T-cell (primary cell): ENCODE measurements at regions not wholly inside any gene's neighbourhood (a gene's known extent, or its start where the extent isn't known, plus 50 kb on each side); places are given as distances from the start of the nearest gene placed in this dataset.
A peak's percentile ranks its signal among the peaks of the same experiment; 100 is the strongest.
"Not testable (repeated sequence)": the region's sequence is repeated elsewhere in the genome, so short reads cannot be mapped to it uniquely, and the experiment has no call there.

ENCODE experiments used
- ATAC-seq, 4 experiments: fragments of 200-7000 bp in 3 of 4; fragments of 150-1000 bp in 1 of 4; cut with Tn5 transposase; replicated peaks in 1 of 4; 1 replicate in 3 of 4; 2 replicates in 1 of 4; pipeline ENCODE4 v1.10.0; 2021; ENCODE audit warnings: moderate library complexity in 3 of 4, mild to moderate bottlenecking in 2 of 4, moderate number of reproducible peaks in 1 of 4
- CTCF ChIA-PET, 2 donors: fragments of 300-600 bp; sonication (Branson Sonifier 250); formaldehyde crosslinking; loops; one replicate each; lab custom pipeline; 2022; ENCODE audit warnings: antibody characterized with exemption in 2 of 2; lab: Charles Lee
- POLR2A ChIA-PET, 2 donors: fragments of 300-600 bp; sonication (Branson Sonifier 250); formaldehyde crosslinking; loops; one replicate each; lab custom pipeline; 2022; ENCODE audit warnings: antibody characterized with exemption in 2 of 2; lab: Charles Lee
- DNase-seq, 35 experiments: peaks; one replicate each; pipeline versions ENCODE4 v3.0.0 to v3.0.0-alpha.2; 2013 to 2023
- H3K27ac ChIP-seq: one replicate; pipeline ENCODE4 v1.5.1; 2013; ENCODE audit warnings: low read length
- H3K27me3 ChIP-seq, 2 experiments: replicated peaks in 1 of 2; 1 replicate in 1 of 2; 2 replicates in 1 of 2; pipeline versions ENCODE4 v1.6.1 to v1.7.0; 2013; ENCODE audit warnings: low read length in 1 of 2, mixed read lengths in 1 of 2; ENCODE audit not compliant: control insufficient read depth in 2 of 2, insufficient read depth in 2 of 2; ENCODE audit errors: extremely low read depth in 1 of 2
- H3K36me3 ChIP-seq, 2 donors: 1 replicate in 1 of 2; 2 replicates in 1 of 2; pipeline versions ENCODE4 v1.6.1 to v1.7.0; 2013; ENCODE audit warnings: low read length in 1 of 2; ENCODE audit not compliant: control insufficient read depth in 2 of 2, insufficient read depth in 1 of 2; ENCODE audit errors: extremely low read depth in 1 of 2
- H3K4me1 ChIP-seq, 2 experiments: 1 replicate in 1 of 2; 2 replicates in 1 of 2; pipeline versions ENCODE4 v1.6.1 to v1.7.0; 2013; ENCODE audit warnings: low read length in 2 of 2, mixed read lengths in 1 of 2; ENCODE audit not compliant: insufficient read depth in 2 of 2, control insufficient read depth in 1 of 2; ENCODE audit errors: extremely low read depth in 1 of 2
- H3K4me3 ChIP-seq, 2 donors: 1 replicate in 1 of 2; 2 replicates in 1 of 2; pipeline versions ENCODE4 v1.5.1 to v1.7.0; 2013; ENCODE audit warnings: mild to moderate bottlenecking in 2 of 2, low read length in 1 of 2, moderate library complexity in 1 of 2; ENCODE audit not compliant: control insufficient read depth in 1 of 2; ENCODE audit errors: extremely low read depth in 1 of 2
- H3K9me3 ChIP-seq: 2 replicates; pipeline ENCODE4 v1.7.0; 2013
- H3K27ac Mint-ChIP-seq, 2 donors: one replicate each; pipeline ENCODE4 v1.8.0; 2020 to 2021; ENCODE audit warnings: mild to moderate bottlenecking in 2 of 2, mixed read lengths in 2 of 2
- H3K27me3 Mint-ChIP-seq, 2 donors: one replicate each; pipeline ENCODE4 v1.8.0; 2021 to 2022; ENCODE audit warnings: mixed read lengths in 2 of 2
- H3K36me3 Mint-ChIP-seq: one replicate; pipeline ENCODE4 v1.8.0; 2021; ENCODE audit warnings: mixed read lengths
- H3K4me1 Mint-ChIP-seq, 3 donors: one replicate each; pipeline ENCODE4 v1.8.0; 2020 to 2022; ENCODE audit warnings: mixed read lengths in 3 of 3, mild to moderate bottlenecking in 1 of 3
- H3K4me3 Mint-ChIP-seq, 3 donors: one replicate each; pipeline ENCODE4 v1.8.0; 2020 to 2022; ENCODE audit warnings: mild to moderate bottlenecking in 3 of 3, mixed read lengths in 3 of 3, moderate library complexity in 3 of 3
- H3K9me3 Mint-ChIP-seq, 3 donors: one replicate each; pipeline ENCODE4 v1.8.0; 2020 to 2022; ENCODE audit warnings: mixed read lengths in 3 of 3
- WGBS: methylation state at CpG from one replicate; pipeline ENCODE4 v1.1.5; 2013; ENCODE audit warnings: missing lambda C conversion rate; ENCODE audit not compliant: insufficient coverage; 5-methylcytosine and 5-hydroxymethylcytosine counted together

- H3K36me3 ChIP-seq, H3K36me3 Mint-ChIP-seq, H3K4me1 ChIP-seq, CTCF ChIA-PET, H3K27ac Mint-ChIP-seq, POLR2A ChIA-PET, H3K4me3 ChIP-seq, H3K4me1 Mint-ChIP-seq, DNase-seq, ATAC-seq, H3K27ac ChIP-seq, H3K9me3 Mint-ChIP-seq, H3K4me3 Mint-ChIP-seq, H3K9me3 ChIP-seq: not testable (repeated sequence)
- peaks cover 0 to 21% of the 10 kb centered on the region in 2 experiments for H3K27me3 ChIP-seq
- peaks cover 6 to 17% of the 10 kb centered on the region in 2 donors for H3K27me3 Mint-ChIP-seq
- WGBS: 87% methylated on average over 4 of the region's 8 CpGs
Observed at GRCh38 chr22:25433381-25433970, 131.0 kb upstream of the GRK3 start.

DNA sequence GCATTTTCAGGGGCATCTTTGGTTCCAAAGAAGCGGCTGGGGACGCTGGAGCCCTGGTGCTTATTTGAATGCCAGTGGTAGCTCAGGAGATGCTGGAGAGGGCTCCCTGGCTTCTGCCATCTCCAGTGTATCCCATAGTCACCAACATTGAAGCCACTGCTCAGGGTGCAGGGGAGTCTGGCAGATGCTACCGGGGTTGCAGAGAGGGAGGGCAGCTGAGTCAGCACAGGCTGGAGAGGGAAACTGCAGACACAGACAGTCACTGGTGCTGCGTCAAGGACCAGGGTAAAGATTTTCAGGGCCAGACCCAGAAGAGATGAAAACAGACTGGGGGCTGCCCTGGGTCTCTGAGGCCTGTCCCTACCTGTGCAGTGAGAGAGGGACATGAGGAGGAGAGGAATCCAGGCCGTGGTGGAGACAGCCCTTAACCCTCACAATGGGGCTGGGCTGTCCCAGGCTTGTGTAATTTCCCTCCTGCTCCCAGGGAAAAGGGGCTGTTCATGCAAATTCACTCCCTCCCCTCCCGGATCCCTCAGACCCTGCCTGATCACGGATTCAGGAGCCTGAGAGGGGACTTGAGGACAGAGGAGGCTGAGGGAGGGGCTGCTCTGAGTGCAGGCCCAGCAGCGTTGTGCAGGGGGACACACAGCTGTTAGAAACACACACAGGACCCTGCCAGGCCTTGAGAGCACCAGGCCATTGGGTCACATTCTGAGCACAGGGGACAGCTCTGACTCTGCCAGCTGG, 126.9 kb upstream of the GRK3 start:
- Histone ChIP-seq H3K27ac (no peak overlapping the region), H3K36me3 (no peaks in the 10 kb centered on the region), H3K4me1 (no peaks in the 10 kb centered on the region), H3K27me3 (peaks cover 0 to 7% of the 10 kb centered on the region in 2 experiments), H3K9me3 (no peaks in the 10 kb centered on the region), H3K4me3 (no peak overlapping the region)
- 87% methylated on average over 4 of the region's 8 CpGs for WGBS
- H3K27ac Mint-ChIP-seq: no peak overlapping the region
- H3K4me1 Mint-ChIP-seq: no peaks in the 10 kb centered on the region
- no peak for ATAC-seq
- H3K4me3 Mint-ChIP-seq: no peak overlapping the region
- CTCF ChIA-PET: no interaction called here
- no peak for DNase-seq
- no peaks in the 10 kb centered on the region for H3K36me3 Mint-ChIP-seq
- POLR2A ChIA-PET: no interaction called here
- H3K9me3 Mint-ChIP-seq: no peaks in the 10 kb centered on the region
- peaks cover 10 to 16% of the 10 kb centered on the region in 2 donors for H3K27me3 Mint-ChIP-seq

DNA sequence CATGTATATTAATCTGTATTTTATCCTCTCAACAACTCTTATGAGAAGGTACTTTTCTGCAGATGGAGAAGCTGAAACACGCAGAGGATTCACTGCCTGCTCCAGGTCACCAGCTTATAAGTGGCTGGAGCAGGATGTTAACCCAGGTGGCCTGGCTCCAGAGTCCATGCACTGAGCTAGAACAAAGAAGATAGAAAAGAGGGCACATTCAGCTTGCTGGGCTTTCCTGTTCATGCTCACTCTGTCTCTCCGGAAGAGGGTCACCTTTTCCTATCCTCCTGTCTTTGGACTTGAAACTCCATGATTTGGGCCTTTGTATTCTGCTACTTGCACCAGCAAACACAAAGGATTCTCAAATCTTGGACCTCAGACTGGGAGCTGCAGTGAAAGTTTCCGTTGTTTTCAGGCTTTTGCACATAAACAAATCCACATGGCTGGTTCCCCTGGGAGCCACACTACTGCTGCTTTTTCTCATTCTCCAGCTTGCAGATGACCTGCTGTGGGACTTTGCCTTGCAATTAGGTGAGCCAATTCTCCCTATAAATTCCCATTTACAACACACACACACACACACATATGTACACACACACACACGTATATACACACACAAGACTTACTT, 117.3 kb upstream of the GRK3 start:
- Histone ChIP-seq H3K27me3 (no peaks in the 10 kb centered on the region), H3K4me1 (peaks cover 8 to 27% of the 10 kb centered on the region in 2 experiments), H3K9me3 (no peaks in the 10 kb centered on the region), H3K27ac (no peak overlapping the region), H3K36me3 (peaks cover 0 to 4% of the 10 kb centered on the region in 2 donors), H3K4me3 (no peak overlapping the region)
- Mint-ChIP-seq H3K9me3 (no peaks in the 10 kb centered on the region), H3K27ac (peak overlapping the region in 1 of 2 donors; percentile 92), H3K36me3 (peaks cover 6% of the 10 kb centered on the region), H3K4me1 (peaks cover 30 to 39% (median 39%) of the 10 kb centered on the region in 3 donors), H3K27me3 (no peaks in the 10 kb centered on the region), H3K4me3 (peak overlapping the region; percentile 90 to 96 (median 94))
- no peak for DNase-seq
- POLR2A ChIA-PET: no interaction called here
- CTCF ChIA-PET: interaction anchor here (0.5 to 0.7 kb wide), 5 partner anchors 9 to 899 kb away, joined by 3 read pairs; no protein-coding TSS in a partner anchor
- no peak for ATAC-seq
- WGBS: 33% methylated on average over 3 of the region's 4 CpGs

- DNase-seq: peak; percentile 62 to 95 (median 84)
- ChIA-PET CTCF (interaction anchor here in 1 of 2 donors (0.5 to 1.0 kb wide), 3 partner anchors 35 to 259 kb away, joined by 3 read pairs; no protein-coding TSS in a partner anchor), POLR2A (no interaction called here)
- Histone ChIP-seq H3K4me1 (peaks cover 8 to 30% of the 10 kb centered on the region in 2 experiments), H3K36me3 (peaks cover 0 to 6% of the 10 kb centered on the region in 2 donors), H3K27ac (peak overlapping the region; percentile 67), H3K9me3 (no peaks in the 10 kb centered on the region), H3K27me3 (no peaks in the 10 kb centered on the region), H3K4me3 (peak overlapping the region; percentile 95 to 96)
- WGBS: 3% methylated on average over 25 of the region's 30 CpGs
- ATAC-seq: peak; percentile 91 to 97 (median 93)
- H3K36me3 Mint-ChIP-seq: peaks cover 6% of the 10 kb centered on the region
- H3K27me3 Mint-ChIP-seq: no peaks in the 10 kb centered on the region
- no peaks in the 10 kb centered on the region for H3K9me3 Mint-ChIP-seq
- H3K27ac Mint-ChIP-seq: peak overlapping the region; percentile 92 to 93
- H3K4me3 Mint-ChIP-seq: peak overlapping the region; percentile 90 to 96 (median 94)
- peaks cover 36 to 46% (median 46%) of the 10 kb centered on the region in 3 donors for H3K4me1 Mint-ChIP-seq
Observed at GRCh38 chr22:25447686-25448434, 116.6 kb upstream of the GRK3 start.

DNA sequence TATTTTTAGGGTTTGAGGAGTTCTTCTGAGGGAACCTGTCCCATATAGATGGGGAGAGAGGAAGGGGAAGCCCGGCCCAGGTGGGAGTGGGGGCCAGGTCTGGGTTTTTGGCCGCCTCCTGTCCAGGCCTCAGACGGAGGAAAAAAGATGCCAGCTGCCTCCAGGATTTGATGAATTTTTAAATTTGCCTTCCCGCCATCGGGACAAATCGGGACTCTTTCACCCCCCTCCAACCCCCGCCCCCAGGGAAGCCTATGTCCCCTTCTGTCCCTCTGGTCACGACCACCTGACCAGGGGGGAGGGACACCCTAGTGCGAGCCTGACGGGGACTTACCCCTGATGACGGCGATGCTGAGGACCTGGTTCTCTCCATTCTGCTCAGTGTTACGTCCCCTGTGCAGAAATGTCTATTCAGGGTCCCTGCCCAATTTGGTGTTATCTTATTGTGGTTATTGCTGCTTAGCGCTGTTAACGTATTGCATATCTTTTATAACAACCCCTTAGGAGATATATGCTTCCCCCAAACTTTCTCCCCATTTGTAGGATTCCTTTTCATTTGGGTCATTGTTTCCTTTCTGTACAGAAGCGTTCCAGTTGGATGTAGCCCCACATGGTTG, 115.9 kb upstream of the GRK3 start:
- H3K27me3 ChIP-seq: no peaks in the 10 kb centered on the region
- ATAC-seq (peak; percentile 35 to 41 (median 36)), DNase-seq (peak in 2 of 35 experiments; percentile 3 to 31)
- POLR2A ChIA-PET: no interaction called here
- no peaks in the 10 kb centered on the region for H3K9me3 ChIP-seq
- peaks cover 0 to 9% of the 10 kb centered on the region in 2 donors for H3K36me3 ChIP-seq
- no peaks in the 10 kb centered on the region for H3K27me3 Mint-ChIP-seq
- peak overlapping the region; percentile 67 for H3K27ac ChIP-seq
- H3K4me3 Mint-ChIP-seq: peak overlapping the region; percentile 90 to 96 (median 94)
- H3K27ac Mint-ChIP-seq: peak overlapping the region; percentile 92 to 93
- H3K4me3 ChIP-seq: peak overlapping the region; percentile 95 to 96
- CTCF ChIA-PET: interaction anchor here in 1 of 2 donors (1.0 kb wide), 1 partner anchor 35 kb away, joined by 3 read pairs; no protein-coding TSS in a partner anchor
- peaks cover 8 to 30% of the 10 kb centered on the region in 2 experiments for H3K4me1 ChIP-seq
- peaks cover 6% of the 10 kb centered on the region for H3K36me3 Mint-ChIP-seq
- H3K9me3 Mint-ChIP-seq: no peaks in the 10 kb centered on the region
- no CpG with 5 or more reads among the region's 16 CpGs for WGBS
- H3K4me1 Mint-ChIP-seq: peaks cover 40 to 48% (median 48%) of the 10 kb centered on the region in 3 donors
